ENCODE measurements at regions not wholly inside any gene's neighbourhood (a gene's known extent, or its start where the extent isn't known, plus 50 kb on each side); places are given as distances from the start of the nearest gene placed in this dataset.

- H3K27ac ChIP-seq = no peak overlapping the region
- H3K4me1 ChIP-seq = no peaks in the 10 kb centered on the region
- no peak overlapping the region for H3K4me3 ChIP-seq
- DNase-seq (no peak), ATAC-seq (no peak)
- TF ChIP-seq POLR2A (IDR thresholded peaks at IDR 0.05) = no peak
- TF ChIP-seq CTCF (IDR thresholded peaks at IDR 0.05 in 4 of 5, conservative IDR thresholded peaks at IDR 0.05 in 1 of 5) = no peak
- no peaks in the 10 kb centered on the region for H3K9me3 ChIP-seq
- in situ Hi-C loops (cut with MboI; ENCODE audit: low sequenced_read_pairs in 4 of 4) = no loop called here
- no peaks in the 10 kb centered on the region for H3K36me3 ChIP-seq
- no peaks in the 10 kb centered on the region for H3K27me3 ChIP-seq
- intact Hi-C loops (cut with DNase I; ENCODE audit: low total_unique reads) = no loop called here
Observed at GRCh38 chr15:96960711-96961480, 630.4 kb downstream of the NR2F2 start.

DNA sequence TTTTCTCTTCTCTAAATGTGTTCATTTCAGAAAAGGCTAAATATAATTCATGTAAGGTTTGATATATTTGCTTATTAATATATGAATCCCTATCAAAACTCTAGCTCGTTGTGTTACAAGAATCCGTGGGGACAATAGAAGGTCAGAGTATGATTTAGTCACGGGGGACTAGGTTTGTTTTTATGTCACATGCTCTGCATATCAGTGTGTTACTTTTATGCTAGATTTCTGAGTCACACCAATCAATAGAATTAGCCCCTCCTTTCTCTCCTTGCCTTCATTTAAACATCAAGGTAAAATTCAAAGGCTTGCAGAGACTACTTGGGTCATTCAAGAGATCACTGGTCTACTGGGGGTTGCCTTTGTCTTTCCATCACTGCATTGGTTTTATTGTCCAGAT is 636.1 kb downstream of the NR2F2 start:
- Histone ChIP-seq H3K27ac (no peak overlapping the region), H3K9me3 (no peaks in the 10 kb centered on the region), H3K36me3 (no peaks in the 10 kb centered on the region), H3K4me1 (no peaks in the 10 kb centered on the region), H3K27me3 (no peaks in the 10 kb centered on the region), H3K4me3 (no peak overlapping the region)
- intact Hi-C loops (cut with DNase I; ENCODE audit: low total_unique reads) = no loop called here
- in situ Hi-C loops (cut with MboI; ENCODE audit: low sequenced_read_pairs in 4 of 4) = no loop called here
- ATAC-seq (no peak), DNase-seq (no peak)
- TF ChIP-seq POLR2A (IDR thresholded peaks at IDR 0.05) (no peak), CTCF (IDR thresholded peaks at IDR 0.05 in 4 of 5, conservative IDR thresholded peaks at IDR 0.05 in 1 of 5) (no peak)

DNA sequence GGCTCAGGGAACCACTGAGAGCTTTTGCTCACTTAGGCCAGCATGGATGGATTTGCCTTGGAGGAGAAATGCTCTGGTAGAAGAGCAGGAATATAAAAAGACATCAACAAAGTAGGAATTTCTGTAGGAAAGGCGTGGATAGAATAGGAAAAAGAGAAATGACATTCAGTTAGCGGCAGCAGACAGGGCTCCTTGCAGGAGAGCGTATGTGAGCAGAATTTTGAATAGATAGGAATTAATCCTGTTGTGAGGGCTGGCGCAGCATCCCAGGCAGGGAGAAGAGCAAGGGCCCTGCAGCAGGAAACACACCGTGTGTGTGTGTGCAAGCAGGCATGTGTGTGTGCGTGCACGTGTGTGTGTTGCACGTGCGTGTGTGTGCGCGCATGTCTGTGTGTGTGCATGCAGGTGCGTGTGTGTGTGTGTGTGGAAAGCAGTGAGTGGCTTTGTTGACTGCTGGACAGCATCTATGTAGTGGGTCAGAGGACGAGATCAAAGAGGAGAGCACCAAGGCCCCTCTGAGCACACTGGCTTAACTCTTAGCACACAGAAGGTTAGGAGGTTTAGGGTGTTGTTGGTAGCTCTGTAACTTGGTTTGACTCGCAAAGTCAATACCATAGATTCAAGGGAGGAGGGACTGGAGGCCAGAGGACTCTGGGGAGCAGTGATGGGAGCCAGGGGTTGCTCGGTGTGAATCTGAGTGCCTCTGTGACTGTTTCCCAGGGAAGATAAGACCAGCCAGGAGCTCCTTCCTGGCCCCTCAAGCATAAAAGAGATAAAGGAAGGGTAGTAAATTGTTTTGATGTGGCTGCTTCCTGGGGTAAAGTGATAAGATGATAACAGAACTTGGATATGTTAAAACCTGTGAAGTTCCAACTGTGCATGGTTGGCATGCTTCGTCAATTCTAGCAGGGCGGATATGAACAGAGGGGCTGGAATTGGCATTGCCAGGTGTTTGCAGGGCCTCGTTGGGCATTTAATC is 639.5 kb downstream of the NR2F2 start:
- ATAC-seq (no peak), DNase-seq (no peak)
- in situ Hi-C loops (cut with MboI; ENCODE audit: low sequenced_read_pairs in 4 of 4) (no loop called here), intact Hi-C loops (cut with DNase I; ENCODE audit: low total_unique reads) (no loop called here)
- TF ChIP-seq POLR2A (IDR thresholded peaks at IDR 0.05) (no peak), CTCF (IDR thresholded peaks at IDR 0.05 in 4 of 5, conservative IDR thresholded peaks at IDR 0.05 in 1 of 5) (no peak)
- Histone ChIP-seq H3K27ac (no peak overlapping the region), H3K36me3 (no peaks in the 10 kb centered on the region), H3K4me3 (no peak overlapping the region), H3K9me3 (no peaks in the 10 kb centered on the region), H3K27me3 (no peaks in the 10 kb centered on the region), H3K4me1 (no peaks in the 10 kb centered on the region)

DNA sequence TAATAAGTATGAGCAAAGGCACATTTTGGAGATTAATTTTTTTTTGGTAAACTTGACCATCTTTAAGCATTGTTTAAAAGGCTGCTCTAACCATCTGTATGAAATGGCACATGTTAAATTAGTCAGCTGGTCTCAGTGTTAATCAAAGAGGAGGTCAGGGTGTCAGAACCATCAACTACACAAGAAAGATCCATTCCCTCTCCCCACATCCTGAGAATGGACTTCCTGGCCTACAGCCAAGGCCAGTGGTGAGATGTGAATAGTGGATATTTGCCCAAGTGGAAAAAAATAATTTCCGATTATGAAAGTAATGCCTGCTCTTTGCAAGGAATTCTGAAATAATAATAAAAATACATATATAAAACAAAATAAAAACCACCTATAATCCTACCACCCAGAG is 641.7 kb downstream of the NR2F2 start:
- intact Hi-C loops (cut with DNase I; ENCODE audit: low total_unique reads) (no loop called here), in situ Hi-C loops (cut with MboI; ENCODE audit: low sequenced_read_pairs in 4 of 4) (no loop called here)
- no peak for ATAC-seq
- DNase-seq = no peak
- Histone ChIP-seq H3K27ac (no peak overlapping the region), H3K36me3 (no peaks in the 10 kb centered on the region), H3K9me3 (no peaks in the 10 kb centered on the region), H3K27me3 (no peaks in the 10 kb centered on the region), H3K4me3 (no peak overlapping the region), H3K4me1 (no peaks in the 10 kb centered on the region)
- TF ChIP-seq POLR2A (IDR thresholded peaks at IDR 0.05) = no peak
- TF ChIP-seq CTCF (IDR thresholded peaks at IDR 0.05 in 4 of 5, conservative IDR thresholded peaks at IDR 0.05 in 1 of 5) = no peak

Measured in gastrocnemius medialis (tissue), 4 donors.